Vagina (tissue), 2 donors: ENCODE measurements at regions not wholly inside any gene's neighbourhood (a gene's known extent, or its start where the extent isn't known, plus 50 kb on each side); places are given as distances from the start of the nearest gene placed in this dataset.

Experiments used
- POLR2A ChIP-seq, 2 donors: fragments of 450-650 bp; IDR thresholded peaks; one replicate each; pipeline ENCODE4 v1.6.1; 2017; ENCODE audit warnings: antibody characterized with exemption in 2 of 2, mild to moderate bottlenecking in 2 of 2, moderate library complexity in 2 of 2
- POLR2AphosphoS5 ChIP-seq, 2 donors: sonication (generic); formaldehyde crosslinking; IDR thresholded peaks; one replicate each; pipeline ENCODE4 v1.9.0; 2017; ENCODE audit warnings: antibody characterized with exemption in 2 of 2, mild to moderate bottlenecking in 2 of 2, low read depth in 1 of 2; ENCODE audit not compliant: insufficient read depth in 1 of 2
- TF ChIP-seq, protein P1 (sequence below), 3 experiments: fragments of 450-650 bp in 2 of 3; fragments of 200-600 bp in 1 of 3; sonication (generic) in 1 of 3; IDR thresholded peaks; one replicate each; pipeline ENCODE4 v1.5.1; 2017 to 2019; ENCODE audit warnings: antibody characterized with exemption in 3 of 3, mild to moderate bottlenecking in 2 of 3, moderate library complexity in 2 of 3

DNA sequence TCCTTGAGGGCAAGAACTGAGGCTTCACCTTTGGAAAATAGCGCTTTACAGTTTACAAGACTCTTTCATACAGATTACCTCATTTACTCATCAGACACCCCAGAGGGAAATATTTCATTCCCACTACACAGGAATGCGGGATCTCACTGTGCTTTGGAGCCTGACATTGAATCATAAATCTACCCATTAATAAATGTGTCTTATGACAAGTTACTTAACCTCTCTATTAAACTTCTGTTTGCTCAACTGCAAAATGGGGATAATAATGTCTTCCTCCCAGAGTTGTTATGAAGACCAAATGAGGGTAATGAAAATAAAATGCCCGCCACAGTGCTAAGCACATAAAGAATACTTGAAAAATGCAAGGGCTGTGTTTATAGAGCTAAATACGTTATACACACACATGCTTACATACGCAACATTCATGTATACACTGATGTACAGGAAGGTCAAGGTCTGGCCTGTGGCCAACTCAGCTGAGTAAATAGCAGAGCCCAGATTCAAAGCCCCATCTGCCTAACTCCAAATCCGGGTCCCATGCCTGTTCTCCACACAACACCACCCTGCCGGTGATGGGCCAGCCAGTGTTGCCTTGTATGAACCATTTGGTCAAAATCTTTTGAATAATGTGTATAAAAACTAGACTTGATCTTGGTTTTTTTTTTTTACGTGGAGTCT is 56.6 kb upstream of the CALM2 start:
- TF ChIP-seq, protein P1, sequence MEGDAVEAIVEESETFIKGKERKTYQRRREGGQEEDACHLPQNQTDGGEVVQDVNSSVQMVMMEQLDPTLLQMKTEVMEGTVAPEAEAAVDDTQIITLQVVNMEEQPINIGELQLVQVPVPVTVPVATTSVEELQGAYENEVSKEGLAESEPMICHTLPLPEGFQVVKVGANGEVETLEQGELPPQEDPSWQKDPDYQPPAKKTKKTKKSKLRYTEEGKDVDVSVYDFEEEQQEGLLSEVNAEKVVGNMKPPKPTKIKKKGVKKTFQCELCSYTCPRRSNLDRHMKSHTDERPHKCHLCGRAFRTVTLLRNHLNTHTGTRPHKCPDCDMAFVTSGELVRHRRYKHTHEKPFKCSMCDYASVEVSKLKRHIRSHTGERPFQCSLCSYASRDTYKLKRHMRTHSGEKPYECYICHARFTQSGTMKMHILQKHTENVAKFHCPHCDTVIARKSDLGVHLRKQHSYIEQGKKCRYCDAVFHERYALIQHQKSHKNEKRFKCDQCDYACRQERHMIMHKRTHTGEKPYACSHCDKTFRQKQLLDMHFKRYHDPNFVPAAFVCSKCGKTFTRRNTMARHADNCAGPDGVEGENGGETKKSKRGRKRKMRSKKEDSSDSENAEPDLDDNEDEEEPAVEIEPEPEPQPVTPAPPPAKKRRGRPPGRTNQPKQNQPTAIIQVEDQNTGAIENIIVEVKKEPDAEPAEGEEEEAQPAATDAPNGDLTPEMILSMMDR (IDR thresholded peaks at IDR 0.05) = no peak
- no peak for TF ChIP-seq POLR2A (IDR thresholded peaks at IDR 0.05)
- no peak for TF ChIP-seq POLR2AphosphoS5 (IDR thresholded peaks at IDR 0.05; ENCODE audit: insufficient read depth in 1 of 2, low read depth in 1 of 2)
